Smooth muscle cell (in vitro differentiated cells): ENCODE measurements at regions not wholly inside any gene's neighbourhood (a gene's known extent, or its start where the extent isn't known, plus 50 kb on each side); places are given as distances from the start of the nearest gene placed in this dataset.
"Not testable (repeated sequence)": the region's sequence is repeated elsewhere in the genome, so short reads cannot be mapped to it uniquely, and the experiment has no call there.

Experiments used
- DNase-seq: peaks from one replicate; lab custom pipeline; 2025; ENCODE audit not compliant: unreplicated experiment; lab: John Stamatoyannopoulos, UW
- H2AFZ ChIP-seq: fragments of 200-600 bp; sonication (generic); 2 replicates; pipeline ENCODE4 v1.6.0; 2016; ENCODE audit warnings: antibody characterized with exemption, low read depth, mild to moderate bottlenecking
- H3F3A ChIP-seq: fragments of 200-600 bp; sonication (generic); 2 replicates; pipeline ENCODE4 v1.6.0; 2017; ENCODE audit warnings: antibody characterized with exemption, low read depth
- H3K27ac ChIP-seq: fragments of 200-600 bp; sonication (generic); 2 replicates; pipeline ENCODE4 v1.5.1; 2016; ENCODE audit warnings: low read depth, mild to moderate bottlenecking
- H3K27me3 ChIP-seq: fragments of 200-600 bp; sonication (generic); 2 replicates; pipeline ENCODE4 v1.6.1; 2016; ENCODE audit warnings: low read depth, mild to moderate bottlenecking
- H3K36me3 ChIP-seq: fragments of 200-600 bp; sonication (generic); 2 replicates; pipeline ENCODE4 v1.5.1; 2016; ENCODE audit warnings: low read depth
- H3K4me1 ChIP-seq: fragments of 200-600 bp; sonication (generic); 2 replicates; pipeline ENCODE4 v1.5.1; 2016; ENCODE audit warnings: low read depth
- H3K4me2 ChIP-seq: fragments of 200-600 bp; sonication (generic); 2 replicates; pipeline ENCODE4 v1.6.0; 2016; ENCODE audit warnings: mild to moderate bottlenecking
- H3K4me3 ChIP-seq: fragments of 200-600 bp; sonication (generic); 2 replicates; pipeline ENCODE4 v1.5.1; 2016; ENCODE audit warnings: mild to moderate bottlenecking
- H3K79me2 ChIP-seq: fragments of 200-600 bp; sonication (generic); 2 replicates; pipeline ENCODE4 v1.6.0; 2016; ENCODE audit warnings: low read depth, mild to moderate bottlenecking
- H3K9ac ChIP-seq: fragments of 200-600 bp; sonication (generic); 2 replicates; pipeline ENCODE4 v1.6.0; 2016; ENCODE audit warnings: low read depth
- H3K9me3 ChIP-seq: fragments of 200-600 bp; sonication (generic); replicated peaks from 2 replicates; pipeline ENCODE4 v1.5.1; 2016; ENCODE audit warnings: low read depth
- H4K20me1 ChIP-seq: fragments of 200-600 bp; sonication (generic); 2 replicates; pipeline ENCODE4 v1.6.0; 2016; ENCODE audit warnings: low read depth
- CTCF ChIP-seq: fragments of 200-600 bp; sonication (generic); IDR thresholded peaks from 2 replicates; pipeline ENCODE4 v1.5.1; 2017; ENCODE audit warnings: borderline replicate concordance, mild to moderate bottlenecking, antibody characterized with exemption; ENCODE audit not compliant: insufficient read depth, poor library complexity, severe bottlenecking
- WGBS: methylation state at CpG from one replicate; pipeline ENCODE4 v1.1.7; 2016; ENCODE audit warnings: low lambda C conversion rate; 5-methylcytosine and 5-hydroxymethylcytosine counted together

GRCh38 chr13:78065141-78065540, 146.5 kb upstream of the EDNRB start:
- 99% methylated on average over 3 of the region's 3 CpGs for WGBS
- Histone ChIP-seq H4K20me1 (no peaks in the 10 kb centered on the region), H3K27me3 (no peaks in the 10 kb centered on the region), H3K4me2 (no peak overlapping the region), H3K9ac (no peak overlapping the region), H2AFZ (no peak overlapping the region), H3K36me3 (no peaks in the 10 kb centered on the region), H3F3A (no peaks in the 10 kb centered on the region), H3K9me3 (no peaks in the 10 kb centered on the region), H3K4me1 (no peaks in the 10 kb centered on the region), H3K79me2 (no peaks in the 10 kb centered on the region), H3K27ac (no peak overlapping the region), H3K4me3 (no peak overlapping the region)
- DNase-seq = no peak
- no peak for TF ChIP-seq CTCF

- Histone ChIP-seq H2AFZ (no peak overlapping the region), H3K4me3 (no peak overlapping the region), H3K4me2 (no peak overlapping the region), H4K20me1 (no peaks in the 10 kb centered on the region), H3K9me3 (no peaks in the 10 kb centered on the region), H3K27ac (no peak overlapping the region), H3K4me1 (no peaks in the 10 kb centered on the region), H3K27me3 (no peaks in the 10 kb centered on the region), H3K9ac (no peak overlapping the region), H3F3A (no peaks in the 10 kb centered on the region), H3K36me3 (no peaks in the 10 kb centered on the region), H3K79me2 (no peaks in the 10 kb centered on the region)
- no peak for DNase-seq
- 83% methylated on average over 5 of the region's 5 CpGs for WGBS
- no peak for TF ChIP-seq CTCF
Observed at GRCh38 chr13:78061806-78062205, 143.2 kb upstream of the EDNRB start.

- Histone ChIP-seq H2AFZ (no peak overlapping the region), H3K9ac (no peak overlapping the region), H4K20me1 (no peaks in the 10 kb centered on the region), H3K27ac (no peak overlapping the region), H3K4me3 (no peak overlapping the region), H3K4me1 (no peaks in the 10 kb centered on the region), H3K9me3 (no peaks in the 10 kb centered on the region), H3K4me2 (no peak overlapping the region), H3K36me3 (no peaks in the 10 kb centered on the region), H3K79me2 (no peaks in the 10 kb centered on the region), H3F3A (no peaks in the 10 kb centered on the region), H3K27me3 (no peaks in the 10 kb centered on the region)
- no peak for TF ChIP-seq CTCF
- 85% methylated on average over 6 of the region's 6 CpGs for WGBS
- DNase-seq = no peak
Observed at GRCh38 chr13:78060966-78061365, 142.3 kb upstream of the EDNRB start.

GRCh38 chr13:78056865-78057264, 138.2 kb upstream of the EDNRB start:
- H3K36me3 ChIP-seq, H3K79me2 ChIP-seq, H3K9me3 ChIP-seq, H3K27ac ChIP-seq, H3K9ac ChIP-seq, DNase-seq, H3F3A ChIP-seq, H3K4me1 ChIP-seq, H3K27me3 ChIP-seq, H2AFZ ChIP-seq, H3K4me3 ChIP-seq, H3K4me2 ChIP-seq, H4K20me1 ChIP-seq: not testable (repeated sequence)
- WGBS = 91% methylated on average over 2 of the region's 2 CpGs
